Kidney (tissue), 13 donors: ENCODE measurements at regions not wholly inside any gene's neighbourhood (a gene's known extent, or its start where the extent isn't known, plus 50 kb on each side); places are given as distances from the start of the nearest gene placed in this dataset.
A peak's percentile ranks its signal among the peaks of the same experiment; 100 is the strongest.

Experiments
- DNase-seq, 5 donors: peaks; one replicate each; pipeline ENCODE4 v3.0.0-alpha.2; 2013 to 2020
- FAIRE-seq: peaks from 2 replicates; lab custom pipeline; 2012; peaks lifted over from hg19 to GRCh38; lab: Jason Lieb, UNC
- H3K27ac ChIP-seq, 2 donors: one replicate each; pipeline ENCODE4 v1.7.0; 2013; ENCODE audit warnings: low read depth in 2 of 2, low read length in 2 of 2, inconsistent platforms in 1 of 2
- H3K27me3 ChIP-seq: one replicate; pipeline ENCODE4 v1.7.1; 2013; ENCODE audit warnings: low read length, inconsistent platforms; ENCODE audit not compliant: control insufficient read depth, insufficient read depth
- H3K36me3 ChIP-seq, 3 donors: one replicate each; pipeline versions ENCODE4 v1.7.0 to v1.7.1; 2013; ENCODE audit warnings: low read length in 3 of 3, control low read depth in 1 of 3, inconsistent platforms in 1 of 3; ENCODE audit not compliant: insufficient read depth in 3 of 3, control insufficient read depth in 2 of 3
- H3K4me1 ChIP-seq, 3 donors: one replicate each; pipeline versions ENCODE4 v1.7.0 to v1.7.1; 2013; ENCODE audit warnings: low read length in 3 of 3, inconsistent platforms in 1 of 3, low read depth in 1 of 3; ENCODE audit not compliant: control insufficient read depth in 2 of 3, insufficient read depth in 2 of 3
- H3K4me3 ChIP-seq, 3 donors: one replicate each; pipeline versions ENCODE4 v1.7.0 to v1.8.1; 2013; ENCODE audit warnings: low read length in 3 of 3, control low read depth in 1 of 3, inconsistent platforms in 1 of 3
- H3K9ac ChIP-seq, 3 donors: one replicate each; pipeline versions ENCODE4 v1.7.0 to v1.7.1; 2013; ENCODE audit warnings: low read length in 3 of 3, control low read depth in 1 of 3, inconsistent platforms in 1 of 3
- H3K9me3 ChIP-seq, 3 donors: one replicate each; pipeline versions ENCODE4 v1.7.0 to v1.7.1; 2013; ENCODE audit warnings: low read length in 3 of 3, control low read depth in 1 of 3, inconsistent platforms in 1 of 3; ENCODE audit not compliant: control insufficient read depth in 2 of 3, insufficient read depth in 1 of 3
- intact Hi-C: fragments of 100-400 bp; cut with DNase I; formaldehyde crosslinking; loops from one replicate; pipeline ENCODE4 v1.11.1; 2022
- TF ChIP-seq, protein P1 (sequence below): IDR thresholded peaks from 3 replicates; pipeline ENCODE4 v1.5.1; 2012; ENCODE audit warnings: mild to moderate bottlenecking, moderate library complexity, borderline replicate concordance; ENCODE audit not compliant: insufficient read depth; ENCODE audit errors: extremely low read depth
- donor health status: control.
- donor health status: control.
- donor health status: control.
- donor health status: control.
- donor health status: control.
- donor health status: DM: yes; HTN: yes; CAD: no.
- donor health status: Normal renal cell carcinoma (clear cell type).

DNA sequence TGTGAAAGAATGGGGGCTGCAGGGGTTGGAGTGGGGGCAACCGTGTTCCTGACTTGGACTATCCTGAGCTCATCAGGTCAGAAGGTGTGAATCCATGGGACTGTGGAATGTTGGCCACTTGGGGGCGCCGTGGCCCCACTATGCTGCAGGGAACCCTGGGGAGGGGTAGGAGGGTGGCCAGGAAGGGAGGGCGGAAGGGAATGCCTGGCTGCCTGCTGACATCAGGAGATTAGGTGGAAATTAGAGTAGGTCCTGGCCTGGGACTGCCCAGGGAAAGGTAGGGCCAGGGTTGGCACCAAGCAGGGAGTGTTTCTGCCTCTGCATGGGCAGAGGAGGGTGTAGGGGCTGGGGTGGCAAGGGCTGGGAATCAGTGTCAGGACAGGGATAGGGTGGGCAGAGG, 65.8 kb upstream of the PRSS58 start:
- Histone ChIP-seq H3K9ac (no peak overlapping the region), H3K27ac (no peak overlapping the region), H3K9me3 (no peaks in the 10 kb centered on the region), H3K4me1 (no peaks in the 10 kb centered on the region), H3K27me3 (no peaks in the 10 kb centered on the region), H3K36me3 (no peaks in the 10 kb centered on the region), H3K4me3 (no peak overlapping the region)
- DNase-seq, result peak in 4 of 5 donors; percentile 73 to 82 (median 77)
- intact Hi-C loops, result no loop called here
- FAIRE-seq, result no peak
- TF ChIP-seq, protein P1, sequence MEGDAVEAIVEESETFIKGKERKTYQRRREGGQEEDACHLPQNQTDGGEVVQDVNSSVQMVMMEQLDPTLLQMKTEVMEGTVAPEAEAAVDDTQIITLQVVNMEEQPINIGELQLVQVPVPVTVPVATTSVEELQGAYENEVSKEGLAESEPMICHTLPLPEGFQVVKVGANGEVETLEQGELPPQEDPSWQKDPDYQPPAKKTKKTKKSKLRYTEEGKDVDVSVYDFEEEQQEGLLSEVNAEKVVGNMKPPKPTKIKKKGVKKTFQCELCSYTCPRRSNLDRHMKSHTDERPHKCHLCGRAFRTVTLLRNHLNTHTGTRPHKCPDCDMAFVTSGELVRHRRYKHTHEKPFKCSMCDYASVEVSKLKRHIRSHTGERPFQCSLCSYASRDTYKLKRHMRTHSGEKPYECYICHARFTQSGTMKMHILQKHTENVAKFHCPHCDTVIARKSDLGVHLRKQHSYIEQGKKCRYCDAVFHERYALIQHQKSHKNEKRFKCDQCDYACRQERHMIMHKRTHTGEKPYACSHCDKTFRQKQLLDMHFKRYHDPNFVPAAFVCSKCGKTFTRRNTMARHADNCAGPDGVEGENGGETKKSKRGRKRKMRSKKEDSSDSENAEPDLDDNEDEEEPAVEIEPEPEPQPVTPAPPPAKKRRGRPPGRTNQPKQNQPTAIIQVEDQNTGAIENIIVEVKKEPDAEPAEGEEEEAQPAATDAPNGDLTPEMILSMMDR, result peak; percentile 34

DNA sequence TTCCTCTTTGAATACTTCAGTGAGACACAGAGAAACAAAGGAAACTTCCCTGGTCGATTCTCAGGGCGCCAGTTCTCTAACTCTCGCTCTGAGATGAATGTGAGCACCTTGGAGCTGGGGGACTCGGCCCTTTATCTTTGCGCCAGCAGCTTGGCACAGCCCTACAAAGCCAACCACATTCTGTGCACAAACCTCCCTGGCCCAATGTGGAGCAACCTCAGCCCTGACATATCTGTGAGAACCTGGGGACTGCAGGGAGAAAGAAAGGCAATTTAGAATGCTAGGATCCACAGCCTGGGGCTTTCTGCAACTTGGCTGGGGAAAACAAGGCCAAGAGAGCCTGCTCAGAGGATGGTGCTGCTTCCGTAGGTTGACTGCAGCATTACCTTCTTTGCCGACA, 63.5 kb upstream of the PRSS58 start:
- DNase-seq (no peak), FAIRE-seq (no peak)
- intact Hi-C loops, result no loop called here
- H3K9me3 ChIP-seq, result no peaks in the 10 kb centered on the region
- H3K27ac ChIP-seq, result no peak overlapping the region
- no peaks in the 10 kb centered on the region for H3K36me3 ChIP-seq
- no peaks in the 10 kb centered on the region for H3K27me3 ChIP-seq
- H3K4me3 ChIP-seq, result no peak overlapping the region
- H3K4me1 ChIP-seq, result no peaks in the 10 kb centered on the region
- H3K9ac ChIP-seq, result no peak overlapping the region
- TF ChIP-seq, protein P1, result no peak

DNA sequence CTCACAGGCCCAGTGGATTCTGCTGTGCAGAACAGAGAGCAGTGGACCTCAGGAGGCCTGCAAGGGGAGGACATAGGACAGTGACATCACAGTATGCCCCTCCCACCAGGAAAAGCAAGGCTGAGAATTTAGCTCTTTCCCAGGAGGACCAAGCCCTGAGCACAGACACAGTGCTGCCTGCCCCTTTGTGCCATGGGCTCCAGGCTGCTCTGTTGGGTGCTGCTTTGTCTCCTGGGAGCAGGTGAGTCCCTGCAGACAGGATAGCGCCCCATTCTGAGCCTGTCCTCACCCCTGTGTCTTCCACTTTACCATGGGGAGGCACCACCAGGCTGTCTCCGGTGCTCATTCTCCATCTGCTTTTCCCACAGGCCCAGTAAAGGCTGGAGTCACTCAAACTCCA, 63.0 kb upstream of the PRSS58 start:
- intact Hi-C loops, result no loop called here
- TF ChIP-seq, protein P1, result no peak
- Histone ChIP-seq H3K9me3 (no peaks in the 10 kb centered on the region), H3K27me3 (no peaks in the 10 kb centered on the region), H3K27ac (no peak overlapping the region), H3K4me1 (no peaks in the 10 kb centered on the region), H3K36me3 (no peaks in the 10 kb centered on the region), H3K9ac (no peak overlapping the region), H3K4me3 (no peak overlapping the region)
- FAIRE-seq (no peak), DNase-seq (no peak)

DNA sequence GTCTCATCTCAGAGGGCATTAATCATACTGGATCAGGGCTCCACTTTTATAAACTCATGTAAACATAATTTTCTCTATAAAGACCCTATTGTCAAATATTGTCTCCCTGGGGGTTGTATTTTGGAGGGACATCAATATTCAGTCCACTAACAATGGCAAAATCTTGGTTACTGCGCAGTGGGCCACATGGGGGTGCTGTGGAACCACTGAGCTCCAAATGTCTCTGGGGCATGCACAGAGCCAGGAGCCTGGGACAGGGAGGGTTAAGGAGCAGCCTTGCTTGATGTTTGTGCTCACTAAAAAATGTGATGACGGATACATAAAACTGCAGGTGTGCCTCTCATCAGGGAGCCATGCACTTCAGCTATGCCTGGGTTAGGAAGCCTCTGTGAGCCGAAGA, 62.1 kb upstream of the PRSS58 start:
- TF ChIP-seq, protein P1, result no peak
- Histone ChIP-seq H3K9ac (no peak overlapping the region), H3K4me1 (no peaks in the 10 kb centered on the region), H3K4me3 (no peak overlapping the region), H3K27ac (no peak overlapping the region), H3K36me3 (no peaks in the 10 kb centered on the region), H3K27me3 (no peaks in the 10 kb centered on the region), H3K9me3 (no peaks in the 10 kb centered on the region)
- DNase-seq (no peak), FAIRE-seq (no peak)
- intact Hi-C loops, result no loop called here
